ENCODE measurements at regions not wholly inside any gene's neighbourhood (a gene's known extent, or its start where the extent isn't known, plus 50 kb on each side); places are given as distances from the start of the nearest gene placed in this dataset.

- no peaks in the 10 kb centered on the region; the same call in 1 of the 2 replicates for H3K9me2 ChIP-seq
These were observed 199.3 kb upstream of the CA10 start for GRCh38 chr17:52357854-52358253.

GRCh38 chr17:52336796-52337195 lies 178.3 kb upstream of the CA10 start:
- POLR2A ChIA-PET: no interaction called here
- Histone ChIP-seq H3K27ac (ENCODE audit: low read depth in 2 of 2, low read length in 1 of 2) (0 out of 4 replicates have a peak overlapping the region, but pooled peaks of 1 of the 2 experiments have one; percentile 24), H3K4me3 (ENCODE audit: low read depth in 2 of 2, low read length in 1 of 2) (no peak overlapping the region), H4K20me1 (ENCODE audit: insufficient read depth) (no peaks in the 10 kb centered on the region), H3K79me2 (ENCODE audit: insufficient read depth) (no peaks in the 10 kb centered on the region), H2AFZ (ENCODE audit: low read depth) (no peak overlapping the region), H3K4me2 (no peak overlapping the region), H3K9me2 (no peaks in the 10 kb centered on the region), H3K4me1 (ENCODE audit: control insufficient read depth in 1 of 2, insufficient read depth in 2 of 2, low read depth in 1 of 2, low read length in 1 of 2) (no peaks in the 10 kb centered on the region; a peak in 1 of 4 replicates), H3K27me3 (ENCODE audit: insufficient read depth) (no peaks in the 10 kb centered on the region), H3K36me3 (replicated peaks in 1 of 2; ENCODE audit: control insufficient read depth in 1 of 2, insufficient read depth in 2 of 2, low read length in 1 of 2) (no peaks in the 10 kb centered on the region), H3K9ac (no peak overlapping the region), H3F3A (replicated peaks; ENCODE audit: insufficient read depth) (no peaks in the 10 kb centered on the region), H3K9me3 (no peaks in the 10 kb centered on the region)
- 10% methylated on average over 4 of the region's 4 CpGs for WGBS (ENCODE audit: low lambda C conversion rate)
- TF ChIP-seq NFIC (IDR thresholded peaks at IDR 0.05; ENCODE audit: borderline replicate concordance) (no peak), EZH2phosphoT487 (IDR thresholded peaks at IDR 0.05; ENCODE audit: borderline replicate concordance, low read depth) (no peak)
- DNase-seq: no peak
- CTCF ChIA-PET: no interaction called here

More at GRCh38 chr17:52357854-52358253, 199.3 kb upstream of the CA10 start:
- H3K4me1 ChIP-seq (ENCODE audit: control insufficient read depth in 1 of 2, insufficient read depth in 2 of 2, low read depth in 1 of 2, low read length in 1 of 2): no peaks in the 10 kb centered on the region
- H3K79me2 ChIP-seq (ENCODE audit: insufficient read depth): no peaks in the 10 kb centered on the region
- no peak for DNase-seq
- no peaks in the 10 kb centered on the region for H3F3A ChIP-seq (replicated peaks; ENCODE audit: insufficient read depth)
- H3K9me3 ChIP-seq: 0 out of 2 replicates have a peak, but pooled peaks cover 11% of the 10 kb centered on the region
- no peak overlapping the region for H3K9ac ChIP-seq
- no peak overlapping the region for H3K27ac ChIP-seq (ENCODE audit: low read depth in 2 of 2, low read length in 1 of 2)
- H3K27me3 ChIP-seq (ENCODE audit: insufficient read depth): no peaks in the 10 kb centered on the region
- no peak overlapping the region for H2AFZ ChIP-seq (ENCODE audit: low read depth)
- no peak for TF ChIP-seq JUND (IDR thresholded peaks at IDR 0.05)
- TF ChIP-seq, protein P1, sequence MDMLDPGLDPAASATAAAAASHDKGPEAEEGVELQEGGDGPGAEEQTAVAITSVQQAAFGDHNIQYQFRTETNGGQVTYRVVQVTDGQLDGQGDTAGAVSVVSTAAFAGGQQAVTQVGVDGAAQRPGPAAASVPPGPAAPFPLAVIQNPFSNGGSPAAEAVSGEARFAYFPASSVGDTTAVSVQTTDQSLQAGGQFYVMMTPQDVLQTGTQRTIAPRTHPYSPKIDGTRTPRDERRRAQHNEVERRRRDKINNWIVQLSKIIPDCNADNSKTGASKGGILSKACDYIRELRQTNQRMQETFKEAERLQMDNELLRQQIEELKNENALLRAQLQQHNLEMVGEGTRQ (IDR thresholded peaks at IDR 0.05; ENCODE audit: borderline replicate concordance, low read depth, low read length): no peak
- TF ChIP-seq CHD2 (IDR thresholded peaks at IDR 0.05; ENCODE audit: low read length, partially characterized antibody): no peak
- no peak for TF ChIP-seq GABPA (IDR thresholded peaks at IDR 0.05; ENCODE audit: low read depth)
- TF ChIP-seq MXI1 (IDR thresholded peaks at IDR 0.05; ENCODE audit: low read depth, low read length): no peak
- no peak for TF ChIP-seq ELF1 (IDR thresholded peaks at IDR 0.05)
- TF ChIP-seq FOXJ3 (CRISPR knock-in tag; IDR thresholded peaks at IDR 0.05): no peak
- TF ChIP-seq SIN3A (IDR thresholded peaks at IDR 0.05; ENCODE audit: borderline replicate concordance, low read depth, low read length): no peak
- TF ChIP-seq CTCF (IDR thresholded peaks at IDR 0.05): no peak
- no peak for TF ChIP-seq RXRA (IDR thresholded peaks at IDR 0.05; ENCODE audit: borderline replicate concordance, low read depth)
- TF ChIP-seq, protein P2, sequence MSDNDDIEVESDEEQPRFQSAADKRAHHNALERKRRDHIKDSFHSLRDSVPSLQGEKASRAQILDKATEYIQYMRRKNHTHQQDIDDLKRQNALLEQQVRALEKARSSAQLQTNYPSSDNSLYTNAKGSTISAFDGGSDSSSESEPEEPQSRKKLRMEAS (IDR thresholded peaks at IDR 0.05; ENCODE audit: low read depth): no peak
- H3K4me2 ChIP-seq: no peak overlapping the region
- no peaks in the 10 kb centered on the region for H4K20me1 ChIP-seq (ENCODE audit: insufficient read depth)
- WGBS (ENCODE audit: low lambda C conversion rate): 9% methylated on average over 2 of the region's 2 CpGs
- no peak overlapping the region for H3K4me3 ChIP-seq (ENCODE audit: low read depth in 2 of 2, low read length in 1 of 2)
- ChIA-PET CTCF (no interaction called here), POLR2A (no interaction called here)
- H3K36me3 ChIP-seq (replicated peaks in 1 of 2; ENCODE audit: control insufficient read depth in 1 of 2, insufficient read depth in 2 of 2, low read length in 1 of 2): no peaks in the 10 kb centered on the region
